ENCODE measurements at regions not wholly inside any gene's neighbourhood (a gene's known extent, or its start where the extent isn't known, plus 50 kb on each side); places are given as distances from the start of the nearest gene placed in this dataset.
"Not testable (repeated sequence)": the region's sequence is repeated elsewhere in the genome, so short reads cannot be mapped to it uniquely, and the experiment has no call there.

DNA sequence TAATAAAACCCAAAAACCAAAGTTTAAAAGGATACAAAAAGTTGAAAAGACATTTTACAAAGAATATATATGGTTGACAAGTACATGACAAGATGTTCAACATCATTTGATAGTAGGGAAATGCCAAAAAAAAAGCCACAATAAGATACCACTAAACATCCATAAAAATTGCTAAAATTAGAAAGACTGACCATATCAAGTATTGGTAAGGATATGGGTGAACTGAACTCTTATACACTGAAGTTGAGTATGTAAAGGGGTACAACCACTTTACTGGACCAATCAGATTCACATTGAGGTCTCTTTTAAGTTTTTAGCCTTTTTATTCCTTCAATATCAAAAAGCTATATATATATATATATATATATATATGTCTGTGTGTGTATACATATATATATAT lies 190.5 kb upstream of the P2RY1 start:
- TF ChIP-seq, protein P1, sequence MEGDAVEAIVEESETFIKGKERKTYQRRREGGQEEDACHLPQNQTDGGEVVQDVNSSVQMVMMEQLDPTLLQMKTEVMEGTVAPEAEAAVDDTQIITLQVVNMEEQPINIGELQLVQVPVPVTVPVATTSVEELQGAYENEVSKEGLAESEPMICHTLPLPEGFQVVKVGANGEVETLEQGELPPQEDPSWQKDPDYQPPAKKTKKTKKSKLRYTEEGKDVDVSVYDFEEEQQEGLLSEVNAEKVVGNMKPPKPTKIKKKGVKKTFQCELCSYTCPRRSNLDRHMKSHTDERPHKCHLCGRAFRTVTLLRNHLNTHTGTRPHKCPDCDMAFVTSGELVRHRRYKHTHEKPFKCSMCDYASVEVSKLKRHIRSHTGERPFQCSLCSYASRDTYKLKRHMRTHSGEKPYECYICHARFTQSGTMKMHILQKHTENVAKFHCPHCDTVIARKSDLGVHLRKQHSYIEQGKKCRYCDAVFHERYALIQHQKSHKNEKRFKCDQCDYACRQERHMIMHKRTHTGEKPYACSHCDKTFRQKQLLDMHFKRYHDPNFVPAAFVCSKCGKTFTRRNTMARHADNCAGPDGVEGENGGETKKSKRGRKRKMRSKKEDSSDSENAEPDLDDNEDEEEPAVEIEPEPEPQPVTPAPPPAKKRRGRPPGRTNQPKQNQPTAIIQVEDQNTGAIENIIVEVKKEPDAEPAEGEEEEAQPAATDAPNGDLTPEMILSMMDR (IDR thresholded peaks at IDR 0.05; ENCODE audit: extremely low read depth, missing control alignments) = no peak

DNA sequence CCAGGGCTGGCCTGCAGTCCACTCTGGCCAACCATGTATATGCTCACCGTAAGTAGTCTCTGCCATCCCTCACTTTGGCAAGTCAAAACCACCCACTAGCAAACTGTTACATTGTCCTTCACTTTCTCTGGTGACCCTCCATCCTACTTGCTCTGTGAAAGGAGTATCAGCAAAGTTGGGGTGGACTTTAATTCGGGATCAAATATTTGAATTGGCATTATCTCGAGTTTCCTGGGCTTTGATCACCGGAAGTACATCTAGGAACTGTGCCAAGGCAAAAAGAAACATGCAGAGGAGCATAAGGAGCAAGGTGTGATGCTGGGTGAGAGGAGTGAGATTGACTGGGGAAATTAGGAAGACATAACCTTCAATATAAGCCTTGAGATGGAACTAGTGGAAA lies 188.9 kb upstream of the P2RY1 start:
- no peak for DNase-seq (ENCODE audit: low spot score)
- TF ChIP-seq, protein P1 (IDR thresholded peaks at IDR 0.05; ENCODE audit: extremely low read depth, missing control alignments) = no peak

More for the DNA sequence above, 190.5 kb upstream of the P2RY1 start:
- DNase-seq (ENCODE audit: low spot score) = no peak

DNA sequence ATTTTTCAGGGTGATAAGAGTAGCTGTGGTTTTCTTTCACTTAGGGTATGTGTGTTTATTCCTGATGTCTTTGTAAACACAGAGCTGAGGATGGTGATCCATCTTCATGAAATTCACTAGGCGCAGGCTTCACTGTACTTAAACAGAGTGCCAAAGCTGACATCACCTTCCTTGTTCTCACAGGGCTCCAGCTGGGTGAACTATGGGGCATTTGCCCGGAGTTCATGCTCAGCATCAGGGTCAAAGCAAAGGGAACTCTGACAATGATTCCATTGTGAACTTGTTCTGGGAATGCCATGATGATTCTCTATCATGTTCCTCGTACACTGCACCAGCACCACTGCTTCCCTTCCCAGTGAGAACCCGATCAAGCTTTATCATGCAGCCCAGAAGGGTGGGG lies 184.8 kb upstream of the P2RY1 start:
- TF ChIP-seq, protein P1 (IDR thresholded peaks at IDR 0.05; ENCODE audit: extremely low read depth, missing control alignments) = no peak
- no peak for DNase-seq (ENCODE audit: low spot score)

DNA sequence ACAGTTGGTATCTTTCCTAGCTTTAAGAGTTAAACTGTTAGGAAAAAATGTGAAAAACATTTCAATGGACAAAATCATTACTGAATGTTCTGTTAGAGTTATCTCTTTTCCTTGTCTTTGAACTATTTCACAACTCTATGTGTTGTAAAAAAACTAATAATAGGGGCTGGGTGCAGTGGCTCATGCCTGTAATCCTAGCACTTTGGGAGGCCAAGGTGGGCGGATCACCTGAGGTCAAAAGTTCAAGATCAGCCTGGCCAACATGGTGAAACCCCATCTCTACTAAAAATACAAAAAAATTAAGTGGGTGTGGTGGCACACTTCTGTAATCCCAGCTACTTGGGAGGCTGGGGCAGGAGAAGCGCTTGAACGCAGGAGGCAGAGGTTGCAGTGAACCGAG lies 184.0 kb upstream of the P2RY1 start:
- DNase-seq (ENCODE audit: low spot score) = not testable (repeated sequence)

DNA sequence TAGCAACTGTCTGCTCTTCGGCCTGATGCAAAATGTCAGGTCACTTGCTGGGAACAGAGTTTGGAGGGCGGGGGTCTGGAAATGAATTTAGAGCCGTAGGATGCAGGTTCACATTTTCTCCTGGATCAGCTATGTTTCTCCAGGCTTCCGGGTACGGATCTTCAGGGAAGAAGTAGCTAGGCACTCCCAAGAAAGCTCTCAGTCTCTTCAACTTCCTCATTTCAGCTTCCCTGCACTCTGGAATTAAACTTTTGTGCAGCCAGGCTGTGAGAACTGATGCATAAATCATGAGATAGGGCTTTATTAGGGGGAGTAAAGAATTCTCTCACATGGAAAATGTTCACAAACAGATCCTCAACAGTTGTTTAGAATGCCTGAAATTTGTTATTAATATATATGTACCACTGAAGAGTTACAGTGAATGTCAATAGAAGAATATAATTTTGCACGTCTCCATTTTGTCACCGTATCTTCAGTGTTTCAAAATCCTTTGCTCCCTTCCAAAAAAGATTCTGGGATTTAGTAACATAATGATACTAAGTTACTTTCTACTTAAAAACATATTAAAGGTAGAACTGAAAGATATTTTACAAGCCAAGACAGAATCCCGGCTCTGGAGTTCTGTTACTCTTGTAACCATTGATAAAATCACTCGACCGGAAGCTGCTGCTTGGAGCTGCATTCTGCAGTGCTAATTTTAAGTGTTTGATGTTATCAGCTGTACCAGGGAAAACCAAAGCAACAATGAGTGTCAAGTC lies 178.5 kb upstream of the P2RY1 start:
- DNase-seq (ENCODE audit: low spot score) = no peak
- TF ChIP-seq, protein P1 (IDR thresholded peaks at IDR 0.05; ENCODE audit: extremely low read depth, missing control alignments) = no peak

DNA sequence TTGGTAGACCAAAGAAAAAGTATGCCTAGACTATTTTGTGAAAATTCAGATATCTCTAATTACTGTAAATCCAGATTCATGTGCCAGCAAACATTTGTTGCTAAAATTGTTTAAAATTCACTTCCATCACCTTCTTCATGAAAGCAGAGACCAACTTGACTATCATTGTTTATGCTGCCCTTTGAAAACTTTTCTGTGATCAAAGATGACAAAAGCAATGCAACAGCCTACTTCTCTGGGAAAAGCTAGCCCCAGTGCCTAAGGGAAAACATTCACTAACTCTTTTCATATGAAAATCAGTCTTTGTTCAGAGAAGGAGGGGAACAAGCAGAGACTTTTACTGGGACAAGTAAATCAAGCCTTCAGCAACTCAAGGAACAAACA lies 178.0 kb upstream of the P2RY1 start:
- no peak for DNase-seq (ENCODE audit: low spot score)

DNA sequence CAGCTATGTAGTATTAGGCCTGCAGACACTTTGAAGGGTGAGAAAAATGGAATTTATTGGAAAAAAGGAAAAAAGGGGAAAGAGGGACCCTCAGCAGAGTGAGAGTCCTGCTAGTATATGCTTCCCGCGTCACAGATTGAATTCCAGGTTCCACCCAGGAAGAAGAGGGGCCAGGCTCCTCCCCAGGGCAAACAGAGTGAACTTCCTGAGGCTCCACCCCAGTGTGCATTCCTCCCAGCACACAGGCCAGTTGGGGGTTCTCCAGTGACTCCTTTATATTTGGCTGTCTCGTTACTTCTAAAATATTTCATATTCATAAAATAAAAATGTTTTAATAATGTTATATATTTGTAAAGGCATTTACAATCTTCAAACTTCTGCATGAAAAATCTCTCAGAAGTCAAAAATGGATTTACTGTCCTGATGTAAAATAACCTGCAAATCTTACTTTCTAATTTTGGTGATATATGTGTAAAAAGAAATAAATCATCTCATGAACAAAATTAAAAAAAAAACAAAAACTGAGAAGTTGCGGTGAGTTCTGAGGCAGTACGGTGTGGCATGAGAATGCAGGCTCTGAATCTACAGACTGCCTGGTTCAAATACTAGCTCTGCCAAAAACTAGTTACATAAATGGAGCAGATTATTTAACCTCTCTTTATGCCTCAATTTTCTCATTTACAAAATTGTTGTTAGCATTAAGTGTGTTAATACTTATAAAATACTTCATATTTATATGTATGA lies 175.8 kb upstream of the P2RY1 start:
- DNase-seq (ENCODE audit: low spot score) = no peak
- TF ChIP-seq, protein P1 (IDR thresholded peaks at IDR 0.05; ENCODE audit: extremely low read depth, missing control alignments) = no peak

More for the DNA sequence above, 178.0 kb upstream of the P2RY1 start:
- TF ChIP-seq, protein P1 (IDR thresholded peaks at IDR 0.05; ENCODE audit: extremely low read depth, missing control alignments) = no peak

Measured in GM20000 (cell line).